PC-9 (cell line): ENCODE measurements at regions not wholly inside any gene's neighbourhood (a gene's known extent, or its start where the extent isn't known, plus 50 kb on each side); places are given as distances from the start of the nearest gene placed in this dataset.

Source experiments
- BruUV-seq: library from RNA; stranded (reverse); fragments of 400-500 nt; replicated peaks from 2 replicates; lab custom pipeline; 2021; lab: Mats Ljungman, UMichigan
- CTCF ChIA-PET: fragments of 300-600 bp; sonication (Branson Sonifier 250); formaldehyde crosslinking; loops from one replicate; lab custom pipeline; 2022; ENCODE audit warnings: antibody characterized with exemption; lab: Charles Lee
- POLR2A ChIA-PET: fragments of 300-600 bp; sonication (Branson Sonifier 250); formaldehyde crosslinking; loops from one replicate; lab custom pipeline; 2022; ENCODE audit warnings: antibody characterized with exemption; ENCODE audit not compliant: unreplicated experiment; lab: Charles Lee
- DNase-seq, 2 experiments: peaks; one replicate each; pipeline versions ENCODE4 v3.0.0 to v3.0.0-alpha.2; 2015 to 2022; ENCODE audit warnings: mixed read lengths in 1 of 2
- H2AFZ ChIP-seq: fragments of 200-600 bp; sonication (generic); 2 replicates; pipeline ENCODE4 v1.8.1; 2017; ENCODE audit warnings: antibody characterized with exemption
- H3F3A ChIP-seq: fragments of 200-600 bp; sonication (generic); 2 replicates; pipeline ENCODE4 v1.8.1; 2017; ENCODE audit warnings: antibody characterized with exemption, mild to moderate bottlenecking, low read depth; ENCODE audit not compliant: insufficient read depth
- H3K27ac ChIP-seq: fragments of 200-600 bp; sonication (generic); 2 replicates; pipeline ENCODE4 v1.6.1; 2016; ENCODE audit warnings: mixed run types
- H3K27me3 ChIP-seq: fragments of 200-600 bp; sonication (generic); 2 replicates; pipeline ENCODE4 v1.6.1; 2016; ENCODE audit warnings: low read depth, mixed run types; ENCODE audit not compliant: insufficient read depth
- H3K36me3 ChIP-seq: fragments of 200-600 bp; sonication (generic); 2 replicates; pipeline ENCODE4 v1.6.1; 2016; ENCODE audit warnings: low read depth, mixed run types
- H3K4me1 ChIP-seq: fragments of 200-600 bp; sonication (generic); replicated peaks from 2 replicates; pipeline ENCODE4 v1.6.1; 2016; ENCODE audit warnings: mixed run types; ENCODE audit not compliant: insufficient read depth
- H3K4me2 ChIP-seq: fragments of 200-600 bp; sonication (generic); 2 replicates; pipeline ENCODE4 v1.6.1; 2017; ENCODE audit warnings: mixed run types
- H3K4me3 ChIP-seq: fragments of 200-600 bp; sonication (generic); 2 replicates; pipeline ENCODE4 v1.6.1; 2016; ENCODE audit warnings: mixed run types
- H3K79me2 ChIP-seq: fragments of 200-600 bp; sonication (generic); 2 replicates; pipeline ENCODE4 v1.6.1; 2017; ENCODE audit warnings: low read depth, mixed run types
- H3K9me2 ChIP-seq: fragments of 200-600 bp; sonication (generic); 2 replicates; pipeline ENCODE4 v1.8.1; 2017; ENCODE audit warnings: mild to moderate bottlenecking; ENCODE audit not compliant: insufficient read depth
- H3K9me3 ChIP-seq: fragments of 200-600 bp; sonication (generic); 2 replicates; pipeline ENCODE4 v1.8.1; 2016; ENCODE audit warnings: low read depth; ENCODE audit not compliant: insufficient read depth
- H4K20me1 ChIP-seq: fragments of 200-600 bp; sonication (generic); 2 replicates; pipeline ENCODE4 v1.8.1; 2017; ENCODE audit not compliant: insufficient read depth
- EZH2 ChIP-seq: fragments of 200-600 bp; sonication (generic); IDR thresholded peaks from 2 replicates; pipeline ENCODE4 v1.8.0; 2017; ENCODE audit warnings: antibody characterized with exemption, low read depth
- intact Hi-C: fragments of 100-400 bp; cut with micrococcal nuclease; formaldehyde crosslinking; loops from one replicate; pipeline ENCODE4 v1.10.0; 2022; ENCODE audit not compliant: unreplicated experiment
- TF ChIP-seq, protein P1 (sequence below): fragments of 200-600 bp; sonication (generic); conservative IDR thresholded peaks from 2 replicates; pipeline ENCODE4 v1.6.1; 2017; ENCODE audit warnings: mixed run types, antibody characterized with exemption, mild to moderate bottlenecking, moderate library complexity

DNA sequence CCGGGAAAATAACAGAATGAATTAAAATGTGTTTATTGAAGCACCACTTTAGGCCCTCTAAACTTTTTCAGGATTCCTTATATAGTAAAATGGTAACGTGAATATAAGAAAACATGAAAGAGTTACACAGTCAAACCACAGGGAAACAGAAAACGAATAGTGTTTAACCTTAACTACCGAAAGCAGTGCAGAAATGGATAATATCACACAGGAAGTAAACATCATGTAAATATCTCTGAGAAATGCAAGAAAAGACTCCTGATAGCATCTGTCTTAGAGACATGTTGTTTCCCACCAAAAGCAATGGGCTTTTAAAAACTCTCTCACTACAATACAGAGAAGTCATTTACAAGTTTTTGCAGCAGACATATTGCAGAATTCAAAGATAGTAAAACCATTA lies 323.9 kb upstream of the CXXC4 start:
- TF ChIP-seq EZH2, result no peak
- TF ChIP-seq, protein P1, sequence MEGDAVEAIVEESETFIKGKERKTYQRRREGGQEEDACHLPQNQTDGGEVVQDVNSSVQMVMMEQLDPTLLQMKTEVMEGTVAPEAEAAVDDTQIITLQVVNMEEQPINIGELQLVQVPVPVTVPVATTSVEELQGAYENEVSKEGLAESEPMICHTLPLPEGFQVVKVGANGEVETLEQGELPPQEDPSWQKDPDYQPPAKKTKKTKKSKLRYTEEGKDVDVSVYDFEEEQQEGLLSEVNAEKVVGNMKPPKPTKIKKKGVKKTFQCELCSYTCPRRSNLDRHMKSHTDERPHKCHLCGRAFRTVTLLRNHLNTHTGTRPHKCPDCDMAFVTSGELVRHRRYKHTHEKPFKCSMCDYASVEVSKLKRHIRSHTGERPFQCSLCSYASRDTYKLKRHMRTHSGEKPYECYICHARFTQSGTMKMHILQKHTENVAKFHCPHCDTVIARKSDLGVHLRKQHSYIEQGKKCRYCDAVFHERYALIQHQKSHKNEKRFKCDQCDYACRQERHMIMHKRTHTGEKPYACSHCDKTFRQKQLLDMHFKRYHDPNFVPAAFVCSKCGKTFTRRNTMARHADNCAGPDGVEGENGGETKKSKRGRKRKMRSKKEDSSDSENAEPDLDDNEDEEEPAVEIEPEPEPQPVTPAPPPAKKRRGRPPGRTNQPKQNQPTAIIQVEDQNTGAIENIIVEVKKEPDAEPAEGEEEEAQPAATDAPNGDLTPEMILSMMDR, result no peak
- POLR2A ChIA-PET, result no interaction called here
- H3K27ac ChIP-seq, result no peak overlapping the region
- CTCF ChIA-PET, result no interaction called here
- no peaks in the 10 kb centered on the region for H3K4me1 ChIP-seq
- H3K27me3 ChIP-seq, result no peaks in the 10 kb centered on the region
- no peaks in the 10 kb centered on the region for H3K79me2 ChIP-seq
- H3K4me3 ChIP-seq, result no peak overlapping the region
- H3K36me3 ChIP-seq, result no peaks in the 10 kb centered on the region
- no peaks in the 10 kb centered on the region for H3K9me3 ChIP-seq
- no peaks in the 10 kb centered on the region for H3K9me2 ChIP-seq
- no peak overlapping the region for H3K4me2 ChIP-seq
- DNase-seq, result no peak
- no peaks in the 10 kb centered on the region for H3F3A ChIP-seq
- no peaks in the 10 kb centered on the region for H4K20me1 ChIP-seq
- intact Hi-C loops, result no loop called here
- no peak overlapping the region for H2AFZ ChIP-seq
- no TSS peak for BruUV-seq

DNA sequence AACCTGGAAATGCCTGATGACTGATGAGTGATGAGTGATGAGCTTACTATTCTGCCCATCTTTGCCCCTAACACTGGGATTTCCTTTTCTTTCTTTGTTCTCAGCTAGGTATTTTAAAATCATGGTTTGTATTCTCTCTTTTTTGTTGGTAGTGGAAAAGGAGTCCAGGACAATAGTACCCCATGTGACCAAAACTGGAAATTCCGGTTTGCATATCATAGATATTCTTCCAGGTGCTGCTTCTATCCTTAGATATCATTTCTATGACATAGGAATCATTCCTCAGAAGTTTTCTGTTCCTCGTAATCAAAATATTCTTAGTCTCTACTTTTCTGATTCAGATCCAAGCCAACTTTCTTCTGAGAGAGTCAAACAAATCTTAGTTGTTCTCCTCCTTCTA lies 320.5 kb upstream of the TET2 start:
- H3K79me2 ChIP-seq, result no peaks in the 10 kb centered on the region
- intact Hi-C loops, result no loop called here
- no peaks in the 10 kb centered on the region for H3K9me2 ChIP-seq
- DNase-seq, result no peak
- no peaks in the 10 kb centered on the region for H3K36me3 ChIP-seq
- no peaks in the 10 kb centered on the region for H4K20me1 ChIP-seq
- no peaks in the 10 kb centered on the region for H3K4me1 ChIP-seq
- H3K4me3 ChIP-seq, result no peak overlapping the region
- no peaks in the 10 kb centered on the region for H3K9me3 ChIP-seq
- CTCF ChIA-PET, result no interaction called here
- H3K27me3 ChIP-seq, result no peaks in the 10 kb centered on the region
- POLR2A ChIA-PET, result no interaction called here
- H3F3A ChIP-seq, result no peaks in the 10 kb centered on the region
- no peak overlapping the region for H3K27ac ChIP-seq
- TF ChIP-seq EZH2, result no peak
- TF ChIP-seq, protein P1, result no peak
- H3K4me2 ChIP-seq, result no peak overlapping the region
- no TSS peak for BruUV-seq
- no peak overlapping the region for H2AFZ ChIP-seq

DNA sequence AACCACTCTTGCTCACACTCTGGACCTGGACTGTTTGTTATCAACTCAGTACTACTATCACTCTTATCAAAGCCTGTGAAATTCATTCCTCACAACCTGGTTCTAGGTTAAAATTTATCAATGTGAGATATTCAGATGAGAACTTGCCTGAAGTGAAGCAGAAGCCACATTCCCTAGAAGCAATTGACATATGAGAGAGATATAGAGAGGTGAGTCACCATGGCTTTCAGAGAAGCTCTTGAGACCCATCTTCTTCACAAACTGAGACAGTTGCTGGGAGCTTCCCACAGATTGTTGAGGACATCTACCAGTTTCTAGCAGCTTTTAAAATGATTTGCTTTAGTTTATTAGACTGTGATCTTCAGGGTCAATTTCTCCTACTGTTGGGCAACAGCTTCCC lies 316.9 kb upstream of the TET2 start:
- TF ChIP-seq, protein P1, result no peak
- TF ChIP-seq EZH2, result no peak
- Histone ChIP-seq H2AFZ (no peak overlapping the region), H3F3A (no peaks in the 10 kb centered on the region), H3K4me2 (no peak overlapping the region), H3K9me2 (no peaks in the 10 kb centered on the region), H3K79me2 (no peaks in the 10 kb centered on the region), H3K27me3 (no peaks in the 10 kb centered on the region), H3K36me3 (no peaks in the 10 kb centered on the region), H3K4me1 (no peaks in the 10 kb centered on the region), H4K20me1 (no peaks in the 10 kb centered on the region), H3K27ac (no peak overlapping the region), H3K9me3 (no peaks in the 10 kb centered on the region), H3K4me3 (no peak overlapping the region)
- ChIA-PET CTCF (no interaction called here), POLR2A (no interaction called here)
- intact Hi-C loops, result no loop called here
- DNase-seq, result no peak
- no TSS peak for BruUV-seq
